ENCODE measurements at regions not wholly inside any gene's neighbourhood (a gene's known extent, or its start where the extent isn't known, plus 50 kb on each side); places are given as distances from the start of the nearest gene placed in this dataset.
"Not testable (repeated sequence)": the region's sequence is repeated elsewhere in the genome, so short reads cannot be mapped to it uniquely, and the experiment has no call there.

DNA sequence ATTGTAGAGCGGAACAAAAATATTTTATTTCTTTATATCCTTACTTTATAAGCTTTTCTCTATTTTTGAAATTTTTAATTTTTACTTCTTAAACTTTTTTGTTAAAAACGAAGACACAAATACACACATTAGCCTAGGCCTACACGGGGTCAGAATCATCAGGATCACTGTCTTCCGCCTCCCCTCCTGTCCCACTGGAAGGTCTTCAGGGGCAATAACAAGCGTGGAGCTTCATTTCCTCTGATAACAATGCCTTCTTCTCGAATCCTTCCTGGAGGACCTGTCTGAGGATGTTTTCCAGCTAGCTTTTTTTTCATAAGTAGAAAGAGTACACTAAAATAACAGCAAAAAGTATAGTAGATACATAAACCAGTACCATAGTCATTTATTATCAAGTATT is 77.7 kb upstream of the DGKG start:
- TF ChIP-seq, protein P1, sequence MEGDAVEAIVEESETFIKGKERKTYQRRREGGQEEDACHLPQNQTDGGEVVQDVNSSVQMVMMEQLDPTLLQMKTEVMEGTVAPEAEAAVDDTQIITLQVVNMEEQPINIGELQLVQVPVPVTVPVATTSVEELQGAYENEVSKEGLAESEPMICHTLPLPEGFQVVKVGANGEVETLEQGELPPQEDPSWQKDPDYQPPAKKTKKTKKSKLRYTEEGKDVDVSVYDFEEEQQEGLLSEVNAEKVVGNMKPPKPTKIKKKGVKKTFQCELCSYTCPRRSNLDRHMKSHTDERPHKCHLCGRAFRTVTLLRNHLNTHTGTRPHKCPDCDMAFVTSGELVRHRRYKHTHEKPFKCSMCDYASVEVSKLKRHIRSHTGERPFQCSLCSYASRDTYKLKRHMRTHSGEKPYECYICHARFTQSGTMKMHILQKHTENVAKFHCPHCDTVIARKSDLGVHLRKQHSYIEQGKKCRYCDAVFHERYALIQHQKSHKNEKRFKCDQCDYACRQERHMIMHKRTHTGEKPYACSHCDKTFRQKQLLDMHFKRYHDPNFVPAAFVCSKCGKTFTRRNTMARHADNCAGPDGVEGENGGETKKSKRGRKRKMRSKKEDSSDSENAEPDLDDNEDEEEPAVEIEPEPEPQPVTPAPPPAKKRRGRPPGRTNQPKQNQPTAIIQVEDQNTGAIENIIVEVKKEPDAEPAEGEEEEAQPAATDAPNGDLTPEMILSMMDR (IDR thresholded peaks at IDR 0.05; ENCODE audit: low read depth, low read length), result no peak
- TF ChIP-seq MYC (IDR thresholded peaks at IDR 0.05; ENCODE audit: low read depth, low read length) (no peak), POLR2A (IDR thresholded peaks at IDR 0.05; ENCODE audit: extremely low read depth, insufficient read length) (no peak)
- TF ChIP-seq, protein P2, sequence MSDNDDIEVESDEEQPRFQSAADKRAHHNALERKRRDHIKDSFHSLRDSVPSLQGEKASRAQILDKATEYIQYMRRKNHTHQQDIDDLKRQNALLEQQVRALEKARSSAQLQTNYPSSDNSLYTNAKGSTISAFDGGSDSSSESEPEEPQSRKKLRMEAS (IDR thresholded peaks at IDR 0.05; ENCODE audit: low read depth, low read length), result no peak
- no peak for DNase-seq (ENCODE audit: low read depth)
- no peak overlapping the region for H3K4me3 ChIP-seq (ENCODE audit: low read depth, low read length)

DNA sequence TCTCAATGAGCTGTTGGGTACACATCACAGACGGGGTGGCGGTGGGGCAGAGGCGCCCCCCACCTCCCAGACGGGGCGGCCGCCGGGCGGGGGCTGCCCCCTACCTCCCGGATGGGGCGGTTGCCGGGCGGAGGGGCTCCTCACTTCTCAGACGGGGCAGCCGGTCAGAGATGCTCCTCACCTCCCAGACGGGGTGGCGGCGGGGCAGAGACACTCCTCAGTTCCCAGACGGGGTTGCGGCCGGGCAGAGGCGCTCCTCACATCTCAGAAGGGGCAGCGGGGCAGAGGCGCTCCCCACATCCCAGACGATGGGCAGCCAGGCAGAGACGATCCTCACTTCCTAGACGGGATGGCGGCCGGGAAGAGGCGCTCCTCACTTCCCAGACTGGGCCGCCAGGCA is 73.3 kb upstream of the DGKG start:
- not testable (repeated sequence) for DNase-seq (ENCODE audit: low read depth); H3K4me3 ChIP-seq (ENCODE audit: low read depth, low read length)

DNA sequence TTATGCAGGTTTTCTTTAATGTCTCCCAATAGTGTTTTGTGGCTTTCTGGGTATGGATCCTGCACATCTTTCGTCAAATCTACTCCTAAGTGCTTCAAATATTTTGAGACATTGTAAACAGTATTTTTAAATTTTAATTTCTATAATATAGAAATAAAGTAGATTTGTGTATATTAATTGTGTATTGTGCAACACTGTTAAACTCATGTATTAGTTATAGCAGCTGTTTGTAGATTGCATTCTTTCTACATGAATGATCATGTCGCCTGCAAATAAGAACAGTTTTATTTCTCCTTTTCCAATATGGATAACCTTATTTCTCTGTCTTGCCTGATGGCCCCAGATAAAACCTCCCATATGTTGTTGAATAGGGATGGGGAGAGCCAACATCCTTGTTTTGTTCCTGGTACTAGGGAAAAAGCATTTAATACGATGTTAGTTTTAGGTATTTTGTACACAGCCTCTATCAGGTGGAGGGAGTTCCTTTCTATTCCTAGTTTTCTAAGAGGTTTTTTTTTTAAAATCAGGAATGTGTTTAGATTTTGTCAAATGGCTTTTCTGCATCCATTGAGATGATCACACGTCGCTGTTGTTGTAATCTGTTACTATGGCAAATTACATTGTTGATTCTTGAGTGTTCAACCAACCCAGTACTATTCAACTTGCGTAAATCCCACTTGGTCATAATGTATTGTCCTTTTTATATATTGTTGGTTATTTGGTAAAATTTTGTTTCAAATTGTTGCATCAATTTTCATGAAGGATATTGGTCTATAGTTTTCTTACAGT is 71.1 kb upstream of the DGKG start:
- no peak for DNase-seq (ENCODE audit: low read depth)
- TF ChIP-seq MYC (IDR thresholded peaks at IDR 0.05; ENCODE audit: low read depth, low read length) (no peak), POLR2A (IDR thresholded peaks at IDR 0.05; ENCODE audit: extremely low read depth, insufficient read length) (no peak)
- TF ChIP-seq, protein P2 (IDR thresholded peaks at IDR 0.05; ENCODE audit: low read depth, low read length), result no peak
- TF ChIP-seq, protein P1 (IDR thresholded peaks at IDR 0.05; ENCODE audit: low read depth, low read length), result no peak

DNA sequence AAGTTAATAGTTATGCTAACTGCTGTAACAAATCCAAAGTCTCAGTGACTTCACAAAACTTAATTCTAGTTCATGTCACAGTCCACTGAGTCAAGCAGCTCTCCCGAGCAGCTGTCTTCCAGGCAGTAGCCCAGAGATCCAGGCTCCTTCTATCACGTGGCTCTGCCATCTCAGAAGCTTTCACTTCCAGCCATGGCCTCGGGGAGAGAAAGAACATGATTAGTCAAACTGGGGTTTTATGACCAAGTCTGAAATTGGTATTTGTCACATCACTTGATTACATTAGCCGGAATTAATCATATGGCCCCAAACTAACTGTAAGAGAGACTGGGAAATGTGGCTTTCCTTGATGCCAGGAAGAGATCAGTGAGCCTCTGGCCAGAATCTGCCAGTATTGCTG is 70.2 kb upstream of the DGKG start:
- TF ChIP-seq POLR2A (IDR thresholded peaks at IDR 0.05; ENCODE audit: extremely low read depth, insufficient read length) (no peak), MYC (IDR thresholded peaks at IDR 0.05; ENCODE audit: low read depth, low read length) (no peak)
- TF ChIP-seq, protein P1 (IDR thresholded peaks at IDR 0.05; ENCODE audit: low read depth, low read length), result no peak
- TF ChIP-seq, protein P2 (IDR thresholded peaks at IDR 0.05; ENCODE audit: low read depth, low read length), result no peak
- no peak for DNase-seq (ENCODE audit: low read depth)
- no peak overlapping the region for H3K4me3 ChIP-seq (ENCODE audit: low read depth, low read length)

More for the DNA sequence above, 71.1 kb upstream of the DGKG start:
- no peak overlapping the region for H3K4me3 ChIP-seq (ENCODE audit: low read depth, low read length)

DNA sequence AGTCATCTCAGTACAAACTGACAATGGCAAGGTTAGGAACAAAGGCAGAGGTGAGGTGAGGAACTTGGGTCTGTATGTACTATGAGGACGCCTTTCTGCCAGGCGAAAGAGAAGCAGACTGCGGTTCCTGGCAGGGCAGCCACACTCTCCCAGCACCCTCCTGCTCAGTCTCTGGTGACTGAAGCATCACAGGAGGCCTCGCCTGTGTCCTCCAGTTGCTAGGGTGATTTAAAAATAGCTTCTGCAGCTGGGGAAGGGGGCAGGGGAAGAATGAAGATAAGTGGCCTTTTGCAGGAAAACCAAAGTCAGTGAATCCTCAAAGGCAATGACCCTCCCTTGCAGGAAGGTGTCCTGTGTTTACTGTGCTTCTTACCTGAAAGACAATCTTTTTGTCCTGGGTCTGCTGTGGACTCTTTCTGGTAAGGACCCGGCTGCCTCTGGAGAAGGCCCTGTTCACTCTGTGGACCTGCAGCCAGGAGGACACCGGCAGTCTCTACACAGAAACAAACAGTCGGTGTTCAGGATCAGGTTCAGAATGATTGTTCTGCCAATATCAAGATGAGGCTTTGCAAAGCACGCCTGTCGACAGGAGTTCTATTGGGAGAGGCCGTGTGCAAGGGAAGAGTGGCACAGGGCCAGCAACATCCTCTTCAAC is 65.7 kb upstream of the DGKG start:
- DNase-seq (ENCODE audit: low read depth), result no peak
- H3K4me3 ChIP-seq (ENCODE audit: low read depth, low read length), result no peak overlapping the region
- TF ChIP-seq, protein P1 (IDR thresholded peaks at IDR 0.05; ENCODE audit: low read depth, low read length), result no peak
- TF ChIP-seq MYC (IDR thresholded peaks at IDR 0.05; ENCODE audit: low read depth, low read length) (no peak), POLR2A (IDR thresholded peaks at IDR 0.05; ENCODE audit: extremely low read depth, insufficient read length) (no peak)
- TF ChIP-seq, protein P2 (IDR thresholded peaks at IDR 0.05; ENCODE audit: low read depth, low read length), result no peak

Measured in NB4 (cell line).